ENCODE measurements at regions not wholly inside any gene's neighbourhood (a gene's known extent, or its start where the extent isn't known, plus 50 kb on each side); places are given as distances from the start of the nearest gene placed in this dataset.
A peak's percentile ranks its signal among the peaks of the same experiment; 100 is the strongest.

GRCh38 chr12:75751769-75752471 lies 240.5 kb upstream of the KRR1 start (continued):
- TF ChIP-seq ARID5B (CRISPR knock-in tag; IDR thresholded peaks at IDR 0.05): 0 out of 2 replicates have a peak, but pooled peaks have one; percentile 38
- no peak for TF ChIP-seq RNF2 (conservative IDR thresholded peaks at IDR 0.05; ENCODE audit: low read depth)
- TF ChIP-seq KLF9 (CRISPR knock-in tag; IDR thresholded peaks at IDR 0.05; ENCODE audit: low read depth): no peak
- TF ChIP-seq ZNF678 (CRISPR knock-in tag; IDR thresholded peaks at IDR 0.05): no peak
- TF ChIP-seq HMG20A (CRISPR knock-in tag; IDR thresholded peaks at IDR 0.05; ENCODE audit: borderline replicate concordance): peak; percentile 21; the same call in 1 of the 2 replicates
- no peak for TF ChIP-seq MXI1 (IDR thresholded peaks at IDR 0.05; ENCODE audit: borderline replicate concordance, low read depth, low read length)
- no peak for TF ChIP-seq KLF12 (CRISPR knock-in tag; IDR thresholded peaks at IDR 0.05; ENCODE audit: borderline replicate concordance)

- H4K20me1 ChIP-seq (ENCODE audit: insufficient read depth, low read length): no peaks in the 10 kb centered on the region
- POLR2A ChIA-PET: interaction anchor here (0.6 to 1.9 kb wide), 3 partner anchors 18 to 281 kb away, joined by 3 to 7 read pairs (median 5); partner anchors contain the start of gene PHLDA1
- H3K27me3 ChIP-seq (ENCODE audit: control insufficient read depth in 1 of 2, insufficient read depth in 2 of 2, low read length in 2 of 2): no peaks in the 10 kb centered on the region
- peak; percentile 68; the same call in 2 of the 3 replicates for ATAC-seq
- in situ Hi-C loops (cut with HindIII; ENCODE audit: extremely low pct_ligation_motif_present, low pct_unique_long_range_greater_than_20kb): no loop called here
- WGBS (ENCODE audit: low lambda C conversion rate): 48% methylated on average over 4 of the region's 4 CpGs
- no peaks in the 10 kb centered on the region for H3K36me3 ChIP-seq (replicated peaks in 1 of 2; ENCODE audit: control insufficient read depth in 1 of 2, insufficient read depth in 2 of 2, low read length in 2 of 2)
- no peaks in the 10 kb centered on the region for H3K9me3 ChIP-seq (ENCODE audit: low read length)
- peak; percentile 54 for DNase-seq (ENCODE audit: low spot score)
- H3K4me3 ChIP-seq (replicated peaks in 1 of 3; ENCODE audit: insufficient read depth in 1 of 3, low read depth in 2 of 3, low read length in 3 of 3): no peak overlapping the region
- peaks cover 56% of the 10 kb centered on the region for H3K4me1 ChIP-seq (ENCODE audit: insufficient read depth, low read length)
- H2AFZ ChIP-seq (ENCODE audit: low read length): peak overlapping the region; percentile 46
- peak; percentile 12 for FAIRE-seq
- H3K9ac ChIP-seq (ENCODE audit: insufficient read depth, low read depth, low read length): 0 out of 2 replicates have a peak overlapping the region, but pooled peaks have one; percentile 16
- no TSS peak for BruUV-seq (replicated peaks)
- H3K4me2 ChIP-seq (ENCODE audit: low read depth, low read length): 0 out of 2 replicates have a peak overlapping the region, but pooled peaks have one; percentile 19
- intact Hi-C loops (cut with micrococcal nuclease; ENCODE audit: unreplicated experiment): no loop called here
- H3K79me2 ChIP-seq (ENCODE audit: insufficient read depth, low read length): no peaks in the 10 kb centered on the region
- H3K27ac ChIP-seq (ENCODE audit: extremely low read length, insufficient read depth, low read length): peak overlapping the region; percentile 21
- CTCF ChIA-PET (ENCODE audit: low intra/inter-chr PET ratio, low total read pairs): no interaction called here
- TF ChIP-seq HOXA7 (CRISPR knock-in tag; IDR thresholded peaks at IDR 0.05): no peak
- 0 out of 2 replicates have a peak, but pooled peaks have one; percentile 24 for TF ChIP-seq ARID5B (CRISPR knock-in tag; IDR thresholded peaks at IDR 0.05)
- no peak for TF ChIP-seq ATF3 (CRISPR knock-in tag; IDR thresholded peaks at IDR 0.05)
- peak; percentile 35; the same call in 1 of the 2 replicates for TF ChIP-seq RARA (CRISPR knock-in tag; IDR thresholded peaks at IDR 0.05)
- no peak for TF ChIP-seq SOX13 (IDR thresholded peaks at IDR 0.05)
- TF ChIP-seq SOX13 (CRISPR knock-in tag; conservative IDR thresholded peaks at IDR 0.05 in 1 of 2, IDR thresholded peaks at IDR 0.05 in 1 of 2): peak in 1 of 2 experiments; percentile 26; a peak in 1 of 4 replicates
Measured at GRCh38 chr12:75750716-75751306, 239.4 kb upstream of the KRR1 start.
